ENCODE measurements at regions not wholly inside any gene's neighbourhood (a gene's known extent, or its start where the extent isn't known, plus 50 kb on each side); places are given as distances from the start of the nearest gene placed in this dataset.
A peak's percentile ranks its signal among the peaks of the same experiment; 100 is the strongest.

GRCh38 chr4:71691416-71692073 lies 92.3 kb downstream of the GC start:
- no peak for TF ChIP-seq CTCF (IDR thresholded peaks at IDR 0.05; ENCODE audit: low read depth, low read length)
- no peak overlapping the region for H3K4me3 ChIP-seq (replicated peaks in 1 of 2; ENCODE audit: low read depth in 2 of 2, low read length in 2 of 2)
- DNase-seq (ENCODE audit: low read depth in 2 of 2), result no peak

GRCh38 chr4:71689822-71690221 lies 94.1 kb downstream of the GC start:
- no peak for TF ChIP-seq CTCF (IDR thresholded peaks at IDR 0.05; ENCODE audit: low read depth, low read length)
- H3K4me3 ChIP-seq (replicated peaks in 1 of 2; ENCODE audit: low read depth in 2 of 2, low read length in 2 of 2), result no peak overlapping the region
- DNase-seq (ENCODE audit: low read depth in 2 of 2), result peak in 1 of 2 donors; percentile 32

- no peak for DNase-seq (ENCODE audit: low read depth in 2 of 2)
- no peak overlapping the region for H3K4me3 ChIP-seq (replicated peaks in 1 of 2; ENCODE audit: low read depth in 2 of 2, low read length in 2 of 2)
- no peak for TF ChIP-seq CTCF (IDR thresholded peaks at IDR 0.05; ENCODE audit: low read depth, low read length)
Measured at GRCh38 chr4:71687056-71687455, 96.8 kb downstream of the GC start.

GRCh38 chr4:71685975-71686374 lies 97.9 kb downstream of the GC start:
- no peak overlapping the region for H3K4me3 ChIP-seq (replicated peaks in 1 of 2; ENCODE audit: low read depth in 2 of 2, low read length in 2 of 2)
- no peak for DNase-seq (ENCODE audit: low read depth in 2 of 2)
- TF ChIP-seq CTCF (IDR thresholded peaks at IDR 0.05; ENCODE audit: low read depth, low read length), result no peak

GRCh38 chr4:71683309-71683708 lies 100.6 kb downstream of the GC start:
- TF ChIP-seq CTCF (IDR thresholded peaks at IDR 0.05; ENCODE audit: low read depth, low read length), result no peak
- H3K4me3 ChIP-seq (replicated peaks in 1 of 2; ENCODE audit: low read depth in 2 of 2, low read length in 2 of 2), result no peak overlapping the region
- peak in 1 of 2 donors; percentile 52 for DNase-seq (ENCODE audit: low read depth in 2 of 2)

- DNase-seq (ENCODE audit: low read depth in 2 of 2), result peak; percentile 4 to 19
Measured at GRCh38 chr4:71680706-71681105, 103.2 kb downstream of the GC start.

More at GRCh38 chr4:71680706-71681105, 103.2 kb downstream of the GC start:
- no peak for TF ChIP-seq CTCF (IDR thresholded peaks at IDR 0.05; ENCODE audit: low read depth, low read length)
- no peak overlapping the region for H3K4me3 ChIP-seq (replicated peaks in 1 of 2; ENCODE audit: low read depth in 2 of 2, low read length in 2 of 2)
